Natural killer cell treated with Interleukin-12 subunit alpha and Interleukin-12 subunit beta and Interleukin-15 and Interleukin-18, amount 100 ng/mL, for 72 hours (primary cell): ENCODE measurements at regions not wholly inside any gene's neighbourhood (a gene's known extent, or its start where the extent isn't known, plus 50 kb on each side); places are given as distances from the start of the nearest gene placed in this dataset.

Source experiments
- ATAC-seq, 2 donors: fragments of 150-1000 bp; cut with Tn5 transposase in 1 of 2; sonication (Bioruptor Pico), chemical (Tn5 transposase) in 1 of 2; 2 replicates each; pipeline ENCODE4 v1.10.0; 2021
- DNase-seq: peaks from one replicate; pipeline ENCODE4 v3.0.0; 2022; ENCODE audit warnings: low spot score
- H3K27ac Mint-ChIP-seq, 2 donors: 1 replicate in 1 of 2; 2 replicates in 1 of 2; pipeline ENCODE4 v1.8.0; 2022; ENCODE audit warnings: mixed read lengths in 2 of 2, mild to moderate bottlenecking in 1 of 2, moderate library complexity in 1 of 2
- H3K27me3 Mint-ChIP-seq, 2 donors: 1 replicate in 1 of 2; 2 replicates in 1 of 2; pipeline ENCODE4 v1.8.0; 2022; ENCODE audit warnings: mixed read lengths in 2 of 2
- H3K36me3 Mint-ChIP-seq: one replicate; pipeline ENCODE4 v1.8.0; 2022; ENCODE audit warnings: mixed read lengths
- H3K4me1 Mint-ChIP-seq, 2 donors: 1 replicate in 1 of 2; 2 replicates in 1 of 2; pipeline ENCODE4 v1.8.0; 2022; ENCODE audit warnings: low read depth in 2 of 2, mixed read lengths in 2 of 2, mild to moderate bottlenecking in 1 of 2
- H3K4me3 Mint-ChIP-seq: one replicate; pipeline ENCODE4 v1.8.0; 2022; ENCODE audit warnings: mixed read lengths
- H3K9me3 Mint-ChIP-seq: 2 replicates; pipeline ENCODE4 v1.8.0; 2022; ENCODE audit warnings: mixed read lengths

DNA sequence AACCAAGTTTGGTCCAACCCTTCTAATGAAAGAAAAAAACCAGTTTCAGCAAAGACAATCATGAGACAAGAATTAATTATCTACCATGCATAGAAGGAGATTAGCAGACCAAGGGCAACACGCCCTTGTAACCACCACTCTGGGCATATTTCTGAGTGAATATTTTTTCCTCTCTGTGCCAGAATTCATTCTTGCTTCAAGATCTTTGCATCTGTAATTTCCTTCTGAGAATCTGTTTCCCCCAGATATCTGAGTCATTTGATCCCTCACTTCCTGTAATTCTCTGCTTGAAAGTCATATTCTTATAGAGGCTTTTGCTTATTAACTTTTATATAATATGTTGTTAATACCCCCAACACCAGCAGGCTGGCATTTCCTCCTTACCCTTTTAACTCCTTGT, 243.7 kb downstream of the SLC16A7 start:
- ATAC-seq (no peak), DNase-seq (no peak)
- Mint-ChIP-seq H3K27me3 (peaks cover 2 to 14% of the 10 kb centered on the region in 2 donors), H3K36me3 (no peaks in the 10 kb centered on the region), H3K9me3 (no peaks in the 10 kb centered on the region), H3K4me1 (no peaks in the 10 kb centered on the region), H3K27ac (no peak overlapping the region), H3K4me3 (no peak overlapping the region)

DNA sequence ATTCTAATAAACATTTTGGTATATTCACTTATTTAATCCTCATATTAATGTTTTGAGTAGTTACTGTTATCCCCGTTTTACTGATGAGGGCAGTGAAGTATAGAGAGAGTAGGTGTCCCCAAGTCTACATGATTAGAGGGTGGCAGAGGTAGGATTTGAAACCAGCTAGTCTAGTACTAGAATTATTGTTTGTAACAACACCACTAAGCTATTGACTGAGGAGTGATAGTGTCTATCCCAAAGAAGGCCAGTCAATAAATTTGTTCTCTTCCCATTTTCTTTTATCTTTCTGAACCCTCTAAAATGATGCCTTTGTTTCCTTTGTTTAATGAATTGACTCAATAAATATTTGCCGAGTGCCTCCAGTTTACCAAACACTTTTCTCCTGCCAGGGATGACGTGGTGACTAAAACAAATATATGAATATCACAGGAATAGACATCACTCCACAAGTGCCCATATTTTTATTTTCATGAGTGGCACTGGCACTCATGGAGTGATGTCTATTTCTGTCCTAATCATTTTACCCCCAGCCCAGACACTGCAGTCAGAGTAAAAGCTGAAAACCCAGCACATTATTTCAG, 247.5 kb downstream of the SLC16A7 start:
- Mint-ChIP-seq H3K27ac (no peak overlapping the region), H3K9me3 (no peaks in the 10 kb centered on the region), H3K36me3 (no peaks in the 10 kb centered on the region), H3K4me3 (no peak overlapping the region), H3K27me3 (peaks cover 2 to 14% of the 10 kb centered on the region in 2 donors), H3K4me1 (no peaks in the 10 kb centered on the region)
- ATAC-seq, result no peak
- no peak for DNase-seq

DNA sequence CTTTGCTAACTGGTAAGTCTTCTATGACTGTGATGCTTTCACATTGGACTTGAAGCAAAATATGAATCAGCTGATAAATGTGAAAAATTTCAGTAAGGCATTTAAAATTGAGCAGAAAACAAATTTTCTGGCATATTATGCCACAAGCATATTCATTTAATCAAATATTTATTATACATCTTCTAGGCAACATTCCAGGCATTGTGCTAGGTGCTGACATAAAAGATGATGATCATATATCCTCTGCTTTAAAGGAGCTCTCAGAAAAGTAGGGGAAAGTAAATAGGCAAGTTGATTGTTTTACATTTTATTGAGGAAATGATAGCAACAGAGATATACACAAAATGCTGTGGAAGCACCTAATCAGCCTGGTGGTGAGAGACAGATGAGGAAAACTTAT, 248.9 kb downstream of the SLC16A7 start:
- Mint-ChIP-seq H3K4me3 (no peak overlapping the region), H3K4me1 (no peaks in the 10 kb centered on the region), H3K27me3 (peaks cover 2 to 7% of the 10 kb centered on the region in 2 donors), H3K9me3 (no peaks in the 10 kb centered on the region), H3K27ac (no peak overlapping the region), H3K36me3 (no peaks in the 10 kb centered on the region)
- no peak for ATAC-seq
- DNase-seq, result no peak

DNA sequence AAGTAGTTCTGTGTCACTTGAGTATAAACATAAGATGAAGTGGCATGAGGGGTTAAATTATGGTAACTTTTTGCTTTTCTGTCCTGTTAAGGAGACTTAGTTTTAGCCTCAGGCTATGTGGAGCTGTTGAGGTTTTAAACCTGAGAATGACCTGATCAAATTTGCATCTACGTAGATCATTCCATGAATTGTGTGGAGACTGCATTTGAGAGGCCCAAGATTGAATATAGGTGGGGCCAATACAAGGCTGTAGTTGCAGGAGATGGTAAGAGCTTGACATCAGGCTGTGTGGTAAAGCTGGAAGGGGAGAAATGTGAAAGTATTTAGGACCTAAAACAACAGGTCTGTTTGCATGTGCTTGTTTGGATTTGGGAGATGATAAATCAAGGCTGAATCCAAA, 249.5 kb downstream of the SLC16A7 start:
- H3K4me3 Mint-ChIP-seq, result no peak overlapping the region
- no peaks in the 10 kb centered on the region for H3K4me1 Mint-ChIP-seq
- H3K9me3 Mint-ChIP-seq, result no peaks in the 10 kb centered on the region
- DNase-seq, result no peak
- no peak for ATAC-seq
- H3K27ac Mint-ChIP-seq, result no peak overlapping the region
- no peaks in the 10 kb centered on the region for H3K36me3 Mint-ChIP-seq
- peaks cover 0 to 7% of the 10 kb centered on the region in 2 donors for H3K27me3 Mint-ChIP-seq

DNA sequence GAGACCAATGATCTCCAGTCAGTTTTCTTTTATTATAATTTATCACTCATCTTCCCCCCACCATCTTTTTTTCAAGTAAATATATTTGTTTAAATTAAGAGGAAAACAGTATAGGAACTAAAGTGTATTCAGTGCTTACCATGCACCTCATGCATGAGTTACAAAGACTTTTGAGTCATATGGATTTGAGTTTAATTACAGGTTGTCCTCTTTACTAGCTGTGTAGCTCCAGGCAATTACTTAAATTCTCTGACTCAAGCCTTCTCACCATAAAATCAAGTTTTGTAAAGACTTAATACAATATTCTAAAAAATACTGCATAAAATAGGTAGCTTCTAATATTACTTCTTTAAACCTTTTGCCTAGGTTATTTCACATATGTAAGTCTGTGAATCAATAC, 251.3 kb downstream of the SLC16A7 start:
- Mint-ChIP-seq H3K36me3 (no peaks in the 10 kb centered on the region), H3K9me3 (peaks cover 3% of the 10 kb centered on the region), H3K27ac (no peak overlapping the region), H3K4me3 (no peak overlapping the region), H3K27me3 (no peaks in the 10 kb centered on the region), H3K4me1 (no peaks in the 10 kb centered on the region)
- ATAC-seq (no peak), DNase-seq (no peak)

DNA sequence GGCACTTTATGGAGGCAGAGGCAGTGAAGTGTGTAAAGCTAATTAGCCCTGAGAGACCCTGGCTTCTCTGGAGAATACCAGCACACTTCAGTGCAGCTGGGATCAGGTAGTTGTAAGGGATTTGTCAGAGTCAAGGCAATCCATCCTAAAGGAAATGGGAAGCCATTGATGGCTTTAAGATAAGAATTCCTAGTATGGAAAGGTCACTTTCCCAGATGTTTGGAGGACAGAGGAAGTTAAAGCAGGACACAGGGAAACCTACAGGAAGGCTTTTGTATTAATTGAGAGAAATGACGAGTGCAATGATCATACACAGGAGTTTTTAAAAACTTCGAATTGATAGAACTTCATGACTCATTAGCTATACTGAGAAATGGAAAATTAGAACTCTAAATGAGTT, 254.4 kb downstream of the SLC16A7 start:
- no peak for ATAC-seq
- Mint-ChIP-seq H3K36me3 (no peaks in the 10 kb centered on the region), H3K9me3 (peaks cover 6% of the 10 kb centered on the region), H3K27me3 (no peaks in the 10 kb centered on the region), H3K4me1 (no peaks in the 10 kb centered on the region), H3K27ac (no peak overlapping the region), H3K4me3 (no peak overlapping the region)
- no peak for DNase-seq

DNA sequence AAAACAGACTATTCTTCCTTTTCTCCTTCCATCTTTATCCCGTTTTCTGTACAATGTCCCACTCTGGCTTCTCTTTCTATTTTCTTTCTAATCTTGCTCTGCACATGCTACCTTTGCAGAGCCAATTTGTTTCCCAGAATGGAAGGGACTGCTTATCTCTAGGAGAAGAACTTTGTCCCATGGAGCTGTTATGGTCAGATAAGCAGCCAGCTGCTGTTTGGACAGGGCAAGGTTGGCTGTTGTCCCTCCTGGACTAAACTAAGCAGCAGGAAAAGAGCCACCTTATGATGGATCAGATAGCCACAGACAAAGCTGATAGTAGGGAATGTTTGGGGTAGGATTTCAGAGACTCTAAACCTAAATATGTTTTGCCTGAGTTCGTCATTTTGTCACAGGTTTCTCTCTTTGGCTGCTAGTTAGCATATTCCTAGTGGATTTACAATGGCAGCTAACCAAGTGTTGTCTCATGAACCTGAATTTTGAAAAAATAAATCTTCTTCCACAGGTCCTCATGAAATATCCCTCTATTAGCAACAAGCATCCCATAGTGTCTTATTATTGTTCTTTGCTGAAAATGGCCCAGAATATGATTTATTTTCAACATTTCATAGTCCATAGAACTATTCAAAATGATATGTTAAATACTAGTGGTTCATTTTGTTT, 262.8 kb downstream of the SLC16A7 start:
- Mint-ChIP-seq H3K4me1 (no peaks in the 10 kb centered on the region), H3K36me3 (no peaks in the 10 kb centered on the region), H3K9me3 (peaks cover 18% of the 10 kb centered on the region), H3K27ac (no peak overlapping the region), H3K27me3 (no peaks in the 10 kb centered on the region), H3K4me3 (no peak overlapping the region)
- DNase-seq (no peak), ATAC-seq (no peak)

DNA sequence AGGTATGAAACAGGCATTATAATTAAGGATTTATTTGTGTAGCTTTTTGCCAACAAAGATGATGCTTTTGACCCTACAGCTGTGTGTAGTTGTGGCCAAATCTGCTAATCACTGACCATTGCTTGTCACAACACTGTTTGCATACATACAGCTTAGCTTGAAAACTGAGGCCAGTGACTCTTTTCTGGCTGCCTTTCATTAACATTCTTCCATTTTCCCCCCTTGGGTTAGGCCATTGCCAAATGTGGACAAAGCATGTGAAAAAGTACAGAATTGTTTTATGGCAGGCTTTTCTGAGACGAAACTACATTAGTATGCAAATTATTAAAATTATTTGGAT, 263.3 kb downstream of the SLC16A7 start:
- no peak overlapping the region for H3K4me3 Mint-ChIP-seq
- peaks cover 19% of the 10 kb centered on the region for H3K9me3 Mint-ChIP-seq
- H3K27ac Mint-ChIP-seq, result no peak overlapping the region
- H3K4me1 Mint-ChIP-seq, result no peaks in the 10 kb centered on the region
- DNase-seq, result no peak
- no peaks in the 10 kb centered on the region for H3K27me3 Mint-ChIP-seq
- ATAC-seq, result no peak
- H3K36me3 Mint-ChIP-seq, result no peaks in the 10 kb centered on the region

DNA sequence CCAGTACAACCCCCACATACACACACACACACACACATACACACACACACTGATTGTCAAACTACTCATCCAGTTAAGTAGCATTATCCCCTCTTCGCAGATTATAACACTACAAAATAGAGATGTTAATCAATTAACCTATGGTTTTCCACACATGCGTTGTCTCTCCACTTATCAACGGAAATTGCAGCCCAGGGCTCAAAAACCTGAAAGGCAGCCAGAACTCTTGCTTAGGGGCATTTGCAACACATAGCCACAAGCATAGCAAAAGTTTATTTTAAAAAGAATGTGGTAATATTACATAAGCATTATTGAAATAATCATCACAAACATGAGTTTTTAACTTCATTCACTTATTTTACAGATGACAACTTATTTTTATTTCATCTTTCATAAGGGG, 265.8 kb downstream of the SLC16A7 start:
- Mint-ChIP-seq H3K9me3 (peaks cover 13% of the 10 kb centered on the region), H3K27ac (no peak overlapping the region), H3K4me3 (no peak overlapping the region), H3K4me1 (no peaks in the 10 kb centered on the region), H3K36me3 (no peaks in the 10 kb centered on the region), H3K27me3 (no peaks in the 10 kb centered on the region)
- no peak for ATAC-seq
- DNase-seq, result no peak

DNA sequence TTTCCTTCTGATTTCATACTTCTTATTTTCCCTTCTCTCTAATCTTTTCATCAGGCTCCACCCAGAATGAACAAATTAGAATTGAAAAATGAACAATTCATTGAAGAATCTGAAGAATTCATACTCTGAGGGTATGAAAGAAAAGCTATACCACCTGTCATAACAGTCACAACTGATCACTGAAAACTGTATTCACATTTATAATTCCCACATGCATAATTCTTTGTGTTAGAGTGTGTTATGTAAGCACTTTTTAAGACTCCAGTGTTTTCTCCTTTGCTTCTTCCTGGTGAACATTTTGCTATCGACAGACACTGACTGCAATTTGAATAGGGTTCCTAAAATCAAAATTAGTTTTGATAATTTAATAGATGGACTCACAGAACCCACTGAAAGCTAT, 271.2 kb downstream of the SLC16A7 start:
- ATAC-seq (no peak), DNase-seq (no peak)
- no peaks in the 10 kb centered on the region for H3K36me3 Mint-ChIP-seq
- no peak overlapping the region for H3K27ac Mint-ChIP-seq
- no peaks in the 10 kb centered on the region for H3K27me3 Mint-ChIP-seq
- no peak overlapping the region for H3K4me3 Mint-ChIP-seq
- H3K4me1 Mint-ChIP-seq, result no peaks in the 10 kb centered on the region
- peaks cover 11% of the 10 kb centered on the region for H3K9me3 Mint-ChIP-seq

DNA sequence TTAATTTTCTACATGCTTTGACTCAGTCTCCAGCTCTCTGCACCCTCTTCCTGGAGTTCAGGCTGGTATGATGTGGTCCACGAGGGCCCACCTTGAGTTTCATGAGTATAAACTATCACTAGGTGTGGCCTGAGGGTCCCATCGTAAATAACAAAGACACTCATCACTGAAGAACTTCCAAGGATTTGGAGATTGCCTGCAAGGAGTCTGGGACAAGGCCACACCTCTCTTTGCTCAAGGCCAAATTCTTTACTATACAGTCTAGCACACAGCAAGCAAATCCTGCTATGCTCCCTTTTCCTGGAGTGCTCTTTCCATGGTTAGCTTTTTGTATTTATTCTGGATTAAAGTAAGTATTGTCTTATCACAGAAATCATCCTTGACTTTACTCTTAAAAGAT, 271.9 kb downstream of the SLC16A7 start:
- H3K4me3 Mint-ChIP-seq, result no peak overlapping the region
- no peak overlapping the region for H3K27ac Mint-ChIP-seq
- H3K9me3 Mint-ChIP-seq, result peaks cover 6% of the 10 kb centered on the region
- no peaks in the 10 kb centered on the region for H3K36me3 Mint-ChIP-seq
- no peak for ATAC-seq
- no peaks in the 10 kb centered on the region for H3K4me1 Mint-ChIP-seq
- no peak for DNase-seq
- no peaks in the 10 kb centered on the region for H3K27me3 Mint-ChIP-seq

DNA sequence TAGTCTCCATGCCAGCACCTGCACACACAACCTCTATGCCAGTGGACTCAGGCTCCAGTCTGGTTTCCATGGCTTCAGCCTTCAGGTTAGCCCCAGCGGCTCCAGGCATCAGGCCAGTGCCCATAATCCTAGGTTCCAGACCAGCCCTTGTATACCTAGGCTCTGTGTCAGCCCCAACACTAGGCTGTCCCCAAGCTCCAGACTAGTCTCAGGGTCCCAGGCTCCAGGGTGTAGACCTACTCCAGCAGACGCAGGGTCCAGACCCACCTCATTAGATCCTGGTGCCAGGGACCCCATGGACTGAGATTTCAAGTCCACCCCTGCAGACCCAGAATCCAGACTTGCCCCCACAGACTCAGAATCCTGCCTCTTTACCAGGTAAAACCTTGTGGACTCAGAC, 275.9 kb downstream of the SLC16A7 start:
- DNase-seq (no peak), ATAC-seq (peak in 1 of 2 donors; percentile 20)
- H3K4me3 Mint-ChIP-seq, result no peak overlapping the region
- peaks cover 6% of the 10 kb centered on the region for H3K9me3 Mint-ChIP-seq
- H3K4me1 Mint-ChIP-seq, result no peaks in the 10 kb centered on the region
- H3K27me3 Mint-ChIP-seq, result no peaks in the 10 kb centered on the region
- H3K27ac Mint-ChIP-seq, result no peak overlapping the region
- no peaks in the 10 kb centered on the region for H3K36me3 Mint-ChIP-seq

DNA sequence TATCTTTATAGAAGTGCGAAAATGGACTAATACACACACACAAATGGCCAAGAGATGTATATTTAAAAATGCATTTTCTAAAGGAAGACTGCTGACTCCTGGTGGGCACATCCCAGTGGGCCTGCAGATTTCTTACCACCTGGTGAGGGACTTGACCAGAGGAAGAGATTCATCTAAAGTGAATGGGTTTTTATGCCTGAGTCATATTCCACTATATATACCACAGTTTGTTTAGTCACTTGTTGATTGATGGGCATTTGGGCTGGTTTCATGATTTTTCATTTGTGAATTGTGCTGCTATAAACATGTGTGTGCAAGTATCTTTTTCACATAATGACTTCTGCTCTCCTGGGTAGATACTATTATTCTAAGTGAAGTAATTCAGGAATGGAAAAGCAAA, 277.3 kb downstream of the SLC16A7 start:
- no peaks in the 10 kb centered on the region for H3K36me3 Mint-ChIP-seq
- no peak for DNase-seq

DNA sequence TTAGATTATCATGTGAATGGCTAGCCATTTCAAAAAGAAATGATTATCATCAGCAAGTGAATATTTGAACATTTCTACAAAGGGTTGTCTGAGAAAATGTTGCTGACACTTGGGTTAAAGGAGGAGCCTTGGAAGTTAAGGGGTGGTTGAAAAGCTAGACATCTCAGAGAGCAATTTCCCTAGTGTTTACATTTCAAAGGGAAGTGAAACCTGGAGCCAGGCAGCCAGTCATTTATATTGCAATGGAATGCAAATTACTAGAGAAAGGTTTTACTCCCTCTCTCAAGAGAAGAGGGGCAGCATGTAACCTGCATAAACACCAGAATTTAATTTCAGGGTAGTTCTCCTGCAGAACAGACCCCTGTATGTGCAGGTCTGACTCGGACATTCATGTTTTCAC, 279.0 kb downstream of the SLC16A7 start:
- Mint-ChIP-seq H3K4me1 (no peaks in the 10 kb centered on the region), H3K4me3 (no peak overlapping the region), H3K9me3 (peaks cover 9% of the 10 kb centered on the region), H3K27me3 (no peaks in the 10 kb centered on the region), H3K27ac (no peak overlapping the region), H3K36me3 (no peaks in the 10 kb centered on the region)
- ATAC-seq, result no peak
- DNase-seq, result no peak

More for the DNA sequence above, 277.3 kb downstream of the SLC16A7 start:
- Mint-ChIP-seq H3K27ac (no peak overlapping the region), H3K27me3 (no peaks in the 10 kb centered on the region), H3K4me3 (no peak overlapping the region), H3K4me1 (no peaks in the 10 kb centered on the region), H3K9me3 (peaks cover 9% of the 10 kb centered on the region)
- no peak for ATAC-seq

DNA sequence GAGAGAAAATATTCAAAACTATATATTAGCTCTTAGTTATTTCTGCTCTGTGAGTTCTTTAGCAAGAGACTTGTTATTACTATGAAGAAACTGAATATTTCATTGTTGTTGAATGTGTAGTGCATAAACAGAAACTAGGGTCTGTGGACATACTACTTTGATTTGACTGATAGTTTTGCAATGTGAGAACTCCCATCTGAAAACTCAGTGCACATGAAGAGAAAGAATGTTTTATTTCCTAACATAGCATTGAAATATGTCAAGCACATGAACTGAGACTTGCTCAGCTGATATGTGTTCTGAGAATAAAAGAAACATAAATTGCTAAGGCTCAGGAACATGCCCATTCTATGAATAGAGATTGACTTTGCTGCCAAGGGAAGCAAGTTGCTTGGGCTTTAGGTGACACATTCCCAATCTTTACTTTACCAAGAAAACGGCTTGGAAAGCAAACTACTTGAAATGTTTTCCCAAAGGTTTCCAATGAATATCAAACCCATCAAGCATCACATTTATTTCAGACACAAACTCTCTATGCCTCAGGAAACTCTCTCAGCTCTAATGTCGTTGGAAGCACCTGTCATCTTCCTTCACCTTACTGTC, 290.4 kb downstream of the SLC16A7 start:
- Mint-ChIP-seq H3K4me3 (no peak overlapping the region), H3K4me1 (no peaks in the 10 kb centered on the region), H3K27me3 (no peaks in the 10 kb centered on the region), H3K36me3 (no peaks in the 10 kb centered on the region), H3K27ac (no peak overlapping the region), H3K9me3 (no peaks in the 10 kb centered on the region)
- ATAC-seq (no peak), DNase-seq (no peak)
